RWPE2 (cell line): ENCODE measurements at regions not wholly inside any gene's neighbourhood (a gene's known extent, or its start where the extent isn't known, plus 50 kb on each side); places are given as distances from the start of the nearest gene placed in this dataset.

Experiments used
- ATAC-seq: fragments of 200-7000 bp; cut with Tn5 transposase; 3 replicates; pipeline ENCODE4 v1.9.1; 2021; ENCODE audit warnings: low read depth
- DNase-seq: peaks from one replicate; pipeline ENCODE4 v3.0.0-alpha.2; 2020; ENCODE audit warnings: low spot score
- H3K27ac ChIP-seq: fragments of 450-650 bp; 2 replicates; pipeline ENCODE4 v1.5.1; 2017; ENCODE audit warnings: mild to moderate bottlenecking; ENCODE audit not compliant: poor library complexity, severe bottlenecking
- H3K27me3 ChIP-seq: fragments of 250-450 bp; sonication (Bioruptor Pico); 2 replicates; pipeline ENCODE4 v1.5.1; 2021; ENCODE audit warnings: mild to moderate bottlenecking, moderate library complexity; ENCODE audit not compliant: insufficient read depth, poor library complexity, severe bottlenecking
- H3K36me3 ChIP-seq: fragments of 250-450 bp; sonication (Bioruptor Pico); 2 replicates; pipeline ENCODE4 v1.5.1; 2020; ENCODE audit warnings: low read depth, mild to moderate bottlenecking, moderate library complexity
- H3K4me1 ChIP-seq: fragments of 250-450 bp; sonication (Bioruptor Pico); 2 replicates; pipeline ENCODE4 v1.5.1; 2021; ENCODE audit warnings: mild to moderate bottlenecking, moderate library complexity; ENCODE audit not compliant: insufficient read depth, poor library complexity, severe bottlenecking
- H3K4me3 ChIP-seq: fragments of 250-450 bp; sonication (Bioruptor Pico); 2 replicates; pipeline ENCODE4 v1.5.1; 2021; ENCODE audit warnings: mild to moderate bottlenecking, moderate library complexity; ENCODE audit not compliant: severe bottlenecking
- H3K9me3 ChIP-seq: fragments of 250-450 bp; sonication (Bioruptor Pico); 2 replicates; pipeline ENCODE4 v1.5.1; 2021; ENCODE audit warnings: mild to moderate bottlenecking, moderate library complexity; ENCODE audit not compliant: severe bottlenecking
- CTCF ChIP-seq: fragments of 450-650 bp; IDR thresholded peaks from one replicate; pipeline ENCODE4 v1.5.1; 2017; ENCODE audit warnings: mild to moderate bottlenecking, moderate library complexity; ENCODE audit not compliant: poor library complexity, severe bottlenecking

- H3K27me3 ChIP-seq, result peaks cover 40% of the 10 kb centered on the region
- H3K9me3 ChIP-seq, result no peaks in the 10 kb centered on the region
- ATAC-seq (no peak), DNase-seq (no peak)
- no peak overlapping the region for H3K4me3 ChIP-seq
- H3K4me1 ChIP-seq, result no peaks in the 10 kb centered on the region
- H3K27ac ChIP-seq, result no peak overlapping the region
- TF ChIP-seq CTCF, result no peak
- no peaks in the 10 kb centered on the region for H3K36me3 ChIP-seq
These were observed 130.7 kb downstream of the FAM53A start for GRCh38 chr4:1553365-1553764.

- no peaks in the 10 kb centered on the region for H3K4me1 ChIP-seq
- DNase-seq (no peak), ATAC-seq (no peak)
- no peak overlapping the region for H3K27ac ChIP-seq
- peaks cover 35% of the 10 kb centered on the region for H3K27me3 ChIP-seq
- no peaks in the 10 kb centered on the region for H3K36me3 ChIP-seq
- H3K9me3 ChIP-seq, result no peaks in the 10 kb centered on the region
- no peak overlapping the region for H3K4me3 ChIP-seq
- no peak for TF ChIP-seq CTCF
These were observed 131.7 kb downstream of the FAM53A start for GRCh38 chr4:1552451-1552850.

- Histone ChIP-seq H3K4me1 (no peaks in the 10 kb centered on the region), H3K27ac (no peak overlapping the region), H3K27me3 (peaks cover 25% of the 10 kb centered on the region), H3K4me3 (no peak overlapping the region), H3K36me3 (no peaks in the 10 kb centered on the region), H3K9me3 (no peaks in the 10 kb centered on the region)
- no peak for DNase-seq
- no peak for TF ChIP-seq CTCF
- ATAC-seq, result no peak
These were observed 132.9 kb downstream of the FAM53A start for GRCh38 chr4:1551211-1551610.

DNA sequence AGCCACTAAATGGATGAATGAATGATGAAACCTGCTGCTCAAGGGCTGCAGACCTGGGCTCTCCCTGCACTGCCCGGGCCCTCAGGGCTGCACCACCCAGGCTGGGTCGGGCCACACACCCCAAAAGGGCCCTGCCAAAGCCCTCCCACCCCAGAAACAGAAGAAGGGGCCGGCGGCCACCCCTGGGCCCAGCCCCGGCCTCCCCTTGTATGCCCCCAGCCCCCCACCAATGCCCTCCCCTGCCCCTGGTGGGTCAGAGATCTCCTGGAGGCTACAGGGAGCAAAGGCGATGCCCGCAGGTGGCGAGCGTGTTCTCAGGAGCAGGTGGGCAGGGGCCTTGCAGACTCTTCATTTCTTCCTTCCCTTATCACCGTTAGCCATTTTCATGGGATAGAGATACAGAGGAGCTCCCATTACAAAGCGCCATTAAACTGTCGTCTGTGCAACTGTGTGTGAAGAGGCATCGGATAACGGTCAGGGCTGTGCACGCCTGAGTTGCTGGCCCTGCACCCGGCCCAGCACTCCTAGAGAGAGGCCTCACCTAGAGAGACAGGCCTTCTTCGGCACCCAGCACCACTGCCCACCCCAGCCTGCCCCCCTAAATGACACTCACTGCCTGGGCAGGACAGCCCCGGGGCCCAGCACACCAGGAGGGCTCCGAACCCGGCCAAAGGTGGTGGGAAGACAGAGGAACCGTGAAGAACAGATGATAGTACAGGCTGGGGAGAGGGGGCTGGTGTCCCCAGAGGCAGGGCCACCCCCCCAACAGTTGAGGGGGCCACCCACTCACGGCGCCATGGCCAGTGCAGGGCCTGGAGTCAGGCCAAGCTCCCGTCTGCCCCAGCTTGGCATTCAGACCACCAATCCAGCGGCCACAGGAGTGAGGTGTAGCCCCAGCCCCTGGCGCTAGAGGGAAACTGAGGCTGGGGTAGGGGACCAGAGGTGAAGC lies 133.7 kb downstream of the FAM53A start:
- Histone ChIP-seq H3K9me3 (no peaks in the 10 kb centered on the region), H3K36me3 (no peaks in the 10 kb centered on the region), H3K27ac (no peak overlapping the region), H3K4me1 (no peaks in the 10 kb centered on the region), H3K27me3 (peaks cover 23% of the 10 kb centered on the region), H3K4me3 (no peak overlapping the region)
- no peak for TF ChIP-seq CTCF
- DNase-seq (no peak), ATAC-seq (no peak)

- no peaks in the 10 kb centered on the region for H3K36me3 ChIP-seq
- no peak for DNase-seq
- H3K27me3 ChIP-seq, result peaks cover 16% of the 10 kb centered on the region
- ATAC-seq, result no peak
- no peak for TF ChIP-seq CTCF
- no peaks in the 10 kb centered on the region for H3K9me3 ChIP-seq
- H3K4me1 ChIP-seq, result no peaks in the 10 kb centered on the region
- H3K27ac ChIP-seq, result no peak overlapping the region
- H3K4me3 ChIP-seq, result no peak overlapping the region
These were observed 134.5 kb downstream of the FAM53A start for GRCh38 chr4:1549638-1550035.
